H1 (cell line): ENCODE measurements at regions not wholly inside any gene's neighbourhood (a gene's known extent, or its start where the extent isn't known, plus 50 kb on each side); places are given as distances from the start of the nearest gene placed in this dataset.

Experiments used
- BRCA1 ChIP-seq: IDR thresholded peaks from 2 replicates; pipeline ENCODE4 v1.6.1; 2012; ENCODE audit warnings: low read depth, low read length, improper control_type of control experiment
- CTCF ChIP-seq, 3 experiments: IDR thresholded peaks; 1 replicate in 2 of 3; 2 replicates in 1 of 3; pipeline versions ENCODE4 v1.5.1 to v1.6.1; 2011; ENCODE audit warnings: low read length in 3 of 3, mild to moderate bottlenecking in 3 of 3, inconsistent platforms in 2 of 3, low read depth in 1 of 3, moderate library complexity in 1 of 3; ENCODE audit not compliant: insufficient read depth in 1 of 3; ENCODE audit errors: control extremely low read depth in 1 of 3
- E2F6 ChIP-seq: IDR thresholded peaks from 2 replicates; pipeline ENCODE4 v1.6.1; 2012; ENCODE audit warnings: inconsistent platforms
- EZH2 ChIP-seq: fragments of 200-600 bp; sonication (generic); IDR thresholded peaks from 2 replicates; pipeline ENCODE4 v1.7.1; 2012; ENCODE audit warnings: low read depth, mild to moderate bottlenecking, moderate library complexity, low read length, inconsistent platforms; ENCODE audit not compliant: severe bottlenecking
- JUN ChIP-seq: IDR thresholded peaks from 2 replicates; pipeline ENCODE4 v1.6.1; 2011; ENCODE audit warnings: low read depth, mild to moderate bottlenecking, improper control_type of control experiment, low read length
- MAFK ChIP-seq: IDR thresholded peaks from 2 replicates; pipeline ENCODE4 v1.6.1; 2012; ENCODE audit warnings: low read depth, mild to moderate bottlenecking, improper control_type of control experiment, low read length
- POLR2A ChIP-seq, 2 experiments: IDR thresholded peaks; 1 replicate in 1 of 2; 2 replicates in 1 of 2; pipeline ENCODE4 v1.6.1; 2011; ENCODE audit warnings: low read depth in 2 of 2, low read length in 2 of 2, mild to moderate bottlenecking in 2 of 2; ENCODE audit errors: control extremely low read depth in 1 of 2
- POLR2AphosphoS5 ChIP-seq: IDR thresholded peaks from 2 replicates; pipeline ENCODE4 v1.6.1; 2011; ENCODE audit warnings: low read depth, low read length
- SUZ12 ChIP-seq: fragments of 200-600 bp; sonication (generic); IDR thresholded peaks from 2 replicates; pipeline ENCODE4 v1.6.1; 2012; ENCODE audit warnings: mild to moderate bottlenecking, inconsistent platforms, low read length, moderate library complexity, mixed read lengths
- ZNF274 ChIP-seq: IDR thresholded peaks from 2 replicates; pipeline ENCODE4 v1.7.0; 2012; ENCODE audit warnings: low read length, borderline replicate concordance; ENCODE audit errors: extremely low read depth

- TF ChIP-seq BRCA1 (no peak), POLR2A (IDR thresholded peaks at IDR 0.05; ENCODE audit: control extremely low read depth in 1 of 2, low read depth in 2 of 2, low read length in 2 of 2) (no peak), EZH2 (no peak), CTCF (IDR thresholded peaks at IDR 0.05; ENCODE audit: control extremely low read depth in 1 of 3, insufficient read depth in 1 of 3, low read depth in 1 of 3, low read length in 3 of 3) (no peak), JUN (no peak), E2F6 (no peak), SUZ12 (no peak), ZNF274 (no peak), MAFK (no peak), POLR2AphosphoS5 (no peak)
Measured at GRCh38 chr16:5477251-5477650, 379.7 kb upstream of the EEF2KMT start.
